ENCODE measurements at regions not wholly inside any gene's neighbourhood (a gene's known extent, or its start where the extent isn't known, plus 50 kb on each side); places are given as distances from the start of the nearest gene placed in this dataset.
A peak's percentile ranks its signal among the peaks of the same experiment; 100 is the strongest.
"Not testable (repeated sequence)": the region's sequence is repeated elsewhere in the genome, so short reads cannot be mapped to it uniquely, and the experiment has no call there.

DNA sequence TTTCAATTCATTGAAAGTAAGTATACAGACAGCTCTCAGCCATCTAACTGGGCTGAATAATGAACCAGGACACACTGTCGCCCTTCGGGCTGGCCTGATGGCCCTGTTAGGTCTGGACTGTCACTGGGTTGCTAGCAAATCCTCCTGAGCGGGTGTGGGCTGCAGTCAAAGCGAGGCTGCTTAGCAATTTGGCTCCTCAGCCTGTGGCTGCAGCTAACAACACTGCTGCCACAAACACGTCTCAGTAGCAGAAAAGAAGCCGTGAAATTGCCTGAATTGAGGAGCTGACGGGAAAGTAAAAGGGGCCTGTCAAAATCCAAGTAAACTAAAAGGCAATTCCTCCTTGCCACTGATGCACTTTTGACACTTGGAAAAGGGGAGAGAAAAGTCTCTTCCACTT lies 72.8 kb downstream of the SMIM20 start:
- Histone ChIP-seq H2BK5ac (ENCODE audit: low read depth, low read length, poor library complexity, severe bottlenecking) (no peak overlapping the region), H3K79me1 (replicated peaks; ENCODE audit: low read length, poor library complexity, severe bottlenecking) (no peaks in the 10 kb centered on the region), H2BK15ac (ENCODE audit: low read depth, poor library complexity, severe bottlenecking) (no peak overlapping the region), H2AFZ (ENCODE audit: low read depth, low read length) (no peak overlapping the region), H3K9me3 (ENCODE audit: control insufficient read depth, low read length) (no peaks in the 10 kb centered on the region), H3K4me3 (ENCODE audit: insufficient read depth in 1 of 2, low read depth in 1 of 2, low read length in 2 of 2) (no peak overlapping the region), H3K27me3 (ENCODE audit: control insufficient read depth in 1 of 2, insufficient read depth in 1 of 2, low read length in 2 of 2) (peaks cover 0 to 5% of the 10 kb centered on the region in 2 experiments), H3K27ac (ENCODE audit: low read length, poor library complexity, severe bottlenecking) (no peak overlapping the region), H3K23ac (ENCODE audit: low read length in 2 of 2) (no peak overlapping the region), H4K8ac (ENCODE audit: low read length) (no peak overlapping the region), H2BK12ac (ENCODE audit: low read length in 2 of 2) (no peak overlapping the region), H4K91ac (ENCODE audit: low read length) (no peak overlapping the region), H2AK5ac (ENCODE audit: low read length, severe bottlenecking) (no peak overlapping the region), H3K36me3 (ENCODE audit: control insufficient read depth in 1 of 2, insufficient read depth in 2 of 2, low read depth in 1 of 2, low read length in 2 of 2) (no peaks in the 10 kb centered on the region), H2BK120ac (ENCODE audit: low read depth, low read length) (no peak overlapping the region), H3K14ac (ENCODE audit: low read length in 2 of 2) (no peak overlapping the region), H3K4me2 (ENCODE audit: low read length, poor library complexity, severe bottlenecking) (no peak overlapping the region), H3K4ac (ENCODE audit: low read depth in 1 of 2, low read length in 2 of 2) (no peak overlapping the region), H3K4me1 (ENCODE audit: control insufficient read depth, insufficient read depth, low read depth, low read length) (no peaks in the 10 kb centered on the region), H3K18ac (ENCODE audit: low read depth in 1 of 2, low read length in 2 of 2) (no peak overlapping the region), H3K9ac (ENCODE audit: low read length) (no peak overlapping the region)
- 94% methylated on average over 6 of the region's 7 CpGs for WGBS
- DNase-seq, result no peak

DNA sequence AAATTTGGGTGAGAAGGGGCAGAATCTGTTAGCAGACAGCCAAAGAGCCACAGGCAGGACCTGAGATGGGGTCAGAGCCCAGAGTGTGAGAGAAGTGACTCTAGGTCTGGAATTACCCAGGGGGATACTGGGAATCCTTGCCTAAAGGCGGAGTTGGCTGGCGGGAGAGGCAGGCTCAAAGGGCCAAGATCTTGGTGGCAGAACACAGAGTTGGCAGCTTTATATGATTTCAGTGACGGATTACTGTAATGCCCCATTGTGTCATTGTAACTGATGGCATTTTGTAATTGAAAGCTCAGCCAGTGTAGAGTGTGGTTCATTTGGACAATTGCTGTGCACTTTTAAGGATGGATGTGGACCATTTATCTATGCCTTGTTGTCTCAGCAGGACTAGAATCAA lies 77.3 kb downstream of the SMIM20 start:
- no peak overlapping the region for H3K23ac ChIP-seq (ENCODE audit: low read length in 2 of 2)
- H3K4me1 ChIP-seq (ENCODE audit: control insufficient read depth, insufficient read depth, low read depth, low read length), result no peaks in the 10 kb centered on the region
- no peak overlapping the region for H2AFZ ChIP-seq (ENCODE audit: low read depth, low read length)
- no peak overlapping the region for H3K4me3 ChIP-seq (ENCODE audit: insufficient read depth in 1 of 2, low read depth in 1 of 2, low read length in 2 of 2)
- WGBS, result 90% methylated on average over 3 of the region's 3 CpGs
- no peak overlapping the region for H4K91ac ChIP-seq (ENCODE audit: low read length)
- H2BK120ac ChIP-seq (ENCODE audit: low read depth, low read length), result no peak overlapping the region
- H2BK5ac ChIP-seq (ENCODE audit: low read depth, low read length, poor library complexity, severe bottlenecking), result no peak overlapping the region
- H2BK15ac ChIP-seq (ENCODE audit: low read depth, poor library complexity, severe bottlenecking), result no peak overlapping the region
- no peaks in the 10 kb centered on the region for H3K36me3 ChIP-seq (ENCODE audit: control insufficient read depth in 1 of 2, insufficient read depth in 2 of 2, low read depth in 1 of 2, low read length in 2 of 2)
- H3K27ac ChIP-seq (ENCODE audit: low read length, poor library complexity, severe bottlenecking), result no peak overlapping the region
- H3K9ac ChIP-seq (ENCODE audit: low read length), result peak overlapping the region; percentile 10
- no peak overlapping the region for H3K4ac ChIP-seq (ENCODE audit: low read depth in 1 of 2, low read length in 2 of 2)
- H2BK12ac ChIP-seq (ENCODE audit: low read length in 2 of 2), result no peak overlapping the region
- H2AK5ac ChIP-seq (ENCODE audit: low read length, severe bottlenecking), result no peak overlapping the region
- no peak overlapping the region for H3K14ac ChIP-seq (ENCODE audit: low read length in 2 of 2)
- no peaks in the 10 kb centered on the region for H3K27me3 ChIP-seq (ENCODE audit: control insufficient read depth in 1 of 2, insufficient read depth in 1 of 2, low read length in 2 of 2)
- no peak overlapping the region for H3K18ac ChIP-seq (ENCODE audit: low read depth in 1 of 2, low read length in 2 of 2)
- H3K4me2 ChIP-seq (ENCODE audit: low read length, poor library complexity, severe bottlenecking), result no peak overlapping the region
- H3K9me3 ChIP-seq (ENCODE audit: control insufficient read depth, low read length), result no peaks in the 10 kb centered on the region
- no peak for DNase-seq
- H4K8ac ChIP-seq (ENCODE audit: low read length), result no peak overlapping the region
- no peaks in the 10 kb centered on the region for H3K79me1 ChIP-seq (replicated peaks; ENCODE audit: low read length, poor library complexity, severe bottlenecking)

DNA sequence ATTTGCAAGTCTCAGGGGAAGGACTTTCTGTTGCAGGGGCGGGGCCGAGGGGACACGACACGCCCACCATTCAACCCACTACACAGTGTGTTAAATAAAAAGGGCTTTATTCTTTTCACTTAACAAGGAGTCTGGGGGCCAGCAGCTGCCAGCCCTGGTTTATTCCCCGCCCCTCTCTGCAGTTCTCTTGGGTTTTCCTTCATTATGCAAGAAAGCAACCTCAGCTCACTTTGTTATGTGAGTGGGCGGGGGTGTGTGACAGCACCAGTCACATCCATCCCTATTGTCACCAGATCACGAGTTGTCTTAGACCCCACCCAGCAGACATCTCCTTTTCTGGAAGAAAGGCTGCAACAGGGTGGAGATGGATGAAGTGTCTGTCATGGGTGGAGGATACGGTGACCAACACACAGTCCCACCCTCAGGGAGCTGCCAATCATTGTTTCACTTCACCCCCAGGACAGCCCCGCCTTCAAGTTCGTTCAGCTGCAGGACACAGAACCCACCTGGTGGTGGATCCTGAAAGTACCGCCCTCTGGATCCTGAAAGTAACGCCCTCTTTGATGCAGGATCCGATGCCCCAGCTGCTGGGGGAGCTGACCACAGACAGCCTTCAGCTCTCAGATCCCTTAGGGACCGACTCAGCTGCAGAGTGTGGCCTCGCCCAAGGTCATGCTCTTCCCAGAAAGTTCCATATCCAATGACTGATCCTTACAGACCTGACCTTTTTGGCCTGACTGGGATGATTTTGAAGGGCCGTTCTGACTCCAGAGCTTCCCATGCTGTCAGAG lies 79.6 kb downstream of the SMIM20 start:
- Histone ChIP-seq H2BK12ac (ENCODE audit: low read length in 2 of 2) (no peak overlapping the region), H2BK5ac (ENCODE audit: low read depth, low read length, poor library complexity, severe bottlenecking) (no peak overlapping the region), H3K4me3 (ENCODE audit: insufficient read depth in 1 of 2, low read depth in 1 of 2, low read length in 2 of 2) (no peak overlapping the region), H2BK120ac (ENCODE audit: low read depth, low read length) (no peak overlapping the region), H4K91ac (ENCODE audit: low read length) (no peak overlapping the region), H2AK5ac (ENCODE audit: low read length, severe bottlenecking) (no peak overlapping the region), H3K4me1 (ENCODE audit: control insufficient read depth, insufficient read depth, low read depth, low read length) (no peaks in the 10 kb centered on the region), H3K23ac (ENCODE audit: low read length in 2 of 2) (no peak overlapping the region), H3K79me1 (replicated peaks; ENCODE audit: low read length, poor library complexity, severe bottlenecking) (no peaks in the 10 kb centered on the region), H3K9me3 (ENCODE audit: control insufficient read depth, low read length) (no peaks in the 10 kb centered on the region), H3K27ac (ENCODE audit: low read length, poor library complexity, severe bottlenecking) (no peak overlapping the region), H3K14ac (ENCODE audit: low read length in 2 of 2) (no peak overlapping the region), H3K4me2 (ENCODE audit: low read length, poor library complexity, severe bottlenecking) (no peak overlapping the region), H3K4ac (ENCODE audit: low read depth in 1 of 2, low read length in 2 of 2) (no peak overlapping the region), H4K8ac (ENCODE audit: low read length) (peak overlapping the region; percentile 61), H3K18ac (ENCODE audit: low read depth in 1 of 2, low read length in 2 of 2) (no peak overlapping the region), H3K9ac (ENCODE audit: low read length) (peak overlapping the region; percentile 50), H2AFZ (ENCODE audit: low read depth, low read length) (no peak overlapping the region), H3K27me3 (ENCODE audit: control insufficient read depth in 1 of 2, insufficient read depth in 1 of 2, low read length in 2 of 2) (no peaks in the 10 kb centered on the region), H2BK15ac (ENCODE audit: low read depth, poor library complexity, severe bottlenecking) (no peak overlapping the region), H3K36me3 (ENCODE audit: control insufficient read depth in 1 of 2, insufficient read depth in 2 of 2, low read depth in 1 of 2, low read length in 2 of 2) (no peaks in the 10 kb centered on the region)
- peak; percentile 36 for DNase-seq
- WGBS, result 39% methylated on average over 12 of the region's 16 CpGs

DNA sequence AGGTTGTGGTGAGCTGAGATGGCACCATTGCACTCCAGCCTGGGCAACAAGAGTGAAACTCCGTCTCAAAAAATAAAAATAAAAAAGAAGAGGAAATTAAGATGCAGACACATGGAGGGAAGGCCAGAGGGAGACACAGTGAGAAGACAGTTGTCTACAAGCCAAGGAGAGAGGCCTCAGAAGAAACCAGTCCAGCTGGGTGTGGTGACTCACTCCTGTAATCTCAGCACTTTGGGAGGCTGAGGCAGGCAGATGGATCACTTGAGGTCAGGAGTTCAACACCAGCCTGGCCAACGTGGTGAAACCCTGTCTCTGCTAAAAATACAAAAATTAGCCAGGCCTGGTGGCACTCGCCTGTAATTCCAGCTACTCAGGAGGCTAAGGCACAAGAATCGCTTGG lies 80.6 kb downstream of the SMIM20 start:
- H3K9ac ChIP-seq (ENCODE audit: low read length), result peak overlapping the region; percentile 50
- 74% methylated on average over 4 of the region's 4 CpGs for WGBS
- not testable (repeated sequence) for H3K27me3 ChIP-seq (ENCODE audit: control insufficient read depth in 1 of 2, insufficient read depth in 1 of 2, low read length in 2 of 2)

More for the DNA sequence above, 80.6 kb downstream of the SMIM20 start:
- H3K36me3 ChIP-seq (ENCODE audit: control insufficient read depth in 1 of 2, insufficient read depth in 2 of 2, low read depth in 1 of 2, low read length in 2 of 2); H2BK120ac ChIP-seq (ENCODE audit: low read depth, low read length); H2AFZ ChIP-seq (ENCODE audit: low read depth, low read length); H3K4me1 ChIP-seq (ENCODE audit: control insufficient read depth, insufficient read depth, low read depth, low read length); H3K23ac ChIP-seq (ENCODE audit: low read length in 2 of 2); H4K8ac ChIP-seq (ENCODE audit: low read length); H3K4me2 ChIP-seq (ENCODE audit: low read length, poor library complexity, severe bottlenecking); H3K4me3 ChIP-seq (ENCODE audit: insufficient read depth in 1 of 2, low read depth in 1 of 2, low read length in 2 of 2); H3K9me3 ChIP-seq (ENCODE audit: control insufficient read depth, low read length); H4K91ac ChIP-seq (ENCODE audit: low read length); H2AK5ac ChIP-seq (ENCODE audit: low read length, severe bottlenecking); H3K4ac ChIP-seq (ENCODE audit: low read depth in 1 of 2, low read length in 2 of 2); H2BK5ac ChIP-seq (ENCODE audit: low read depth, low read length, poor library complexity, severe bottlenecking); H2BK15ac ChIP-seq (ENCODE audit: low read depth, poor library complexity, severe bottlenecking); H3K18ac ChIP-seq (ENCODE audit: low read depth in 1 of 2, low read length in 2 of 2); H3K79me1 ChIP-seq (replicated peaks; ENCODE audit: low read length, poor library complexity, severe bottlenecking); H2BK12ac ChIP-seq (ENCODE audit: low read length in 2 of 2); H3K14ac ChIP-seq (ENCODE audit: low read length in 2 of 2); H3K27ac ChIP-seq (ENCODE audit: low read length, poor library complexity, severe bottlenecking): not testable (repeated sequence)
- peak; percentile 61 for DNase-seq
